Hematopoietic multipotent progenitor cell treated with erythropoietin and hydrocortisone succinate and interleukin-3 and kit ligand, for 17 days (in vitro differentiated cells): ENCODE measurements at regions not wholly inside any gene's neighbourhood (a gene's known extent, or its start where the extent isn't known, plus 50 kb on each side); places are given as distances from the start of the nearest gene placed in this dataset.

Experiments used
- DNase-seq: peaks from one replicate; pipeline ENCODE4 v3.0.0-alpha.2; 2015; ENCODE audit warnings: low spot score

DNA sequence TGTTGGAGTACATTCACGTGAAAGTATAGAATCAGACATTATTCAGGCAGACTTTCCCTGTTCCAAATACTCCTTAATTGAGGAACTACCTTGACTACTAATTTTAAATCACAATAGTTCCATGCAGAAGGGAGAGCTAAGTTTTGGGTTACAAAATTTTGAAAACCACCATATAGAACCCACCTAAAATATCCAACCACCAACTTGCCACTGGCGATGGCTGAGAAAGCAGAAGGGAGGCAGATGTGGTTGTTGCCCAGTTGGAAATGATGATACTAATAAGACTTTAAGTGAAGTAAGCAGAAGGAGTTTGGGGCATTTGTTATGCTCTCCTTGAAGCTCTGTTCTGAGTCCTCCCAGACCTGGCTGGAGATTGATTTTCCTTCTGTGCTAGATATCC lies 190.7 kb downstream of the HLX start:
- no peak for DNase-seq

DNA sequence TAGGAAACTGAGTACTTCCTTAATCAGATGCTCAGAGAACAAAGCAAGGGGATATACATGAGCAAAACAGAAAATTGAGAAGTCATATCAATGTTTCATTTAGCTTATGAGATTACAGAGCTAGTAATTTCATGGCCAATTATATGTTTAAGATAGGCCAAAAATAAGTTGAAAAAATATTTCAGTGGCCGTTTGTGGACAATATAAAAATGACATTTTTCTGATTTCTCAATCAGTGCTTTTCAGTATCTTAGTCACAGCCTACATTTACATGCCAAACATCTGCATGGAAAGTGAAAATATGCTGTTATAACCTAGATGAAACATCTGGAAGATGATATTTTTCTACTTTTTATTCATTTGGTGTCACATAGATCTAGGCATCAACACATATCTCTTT lies 192.5 kb downstream of the HLX start:
- DNase-seq = no peak

DNA sequence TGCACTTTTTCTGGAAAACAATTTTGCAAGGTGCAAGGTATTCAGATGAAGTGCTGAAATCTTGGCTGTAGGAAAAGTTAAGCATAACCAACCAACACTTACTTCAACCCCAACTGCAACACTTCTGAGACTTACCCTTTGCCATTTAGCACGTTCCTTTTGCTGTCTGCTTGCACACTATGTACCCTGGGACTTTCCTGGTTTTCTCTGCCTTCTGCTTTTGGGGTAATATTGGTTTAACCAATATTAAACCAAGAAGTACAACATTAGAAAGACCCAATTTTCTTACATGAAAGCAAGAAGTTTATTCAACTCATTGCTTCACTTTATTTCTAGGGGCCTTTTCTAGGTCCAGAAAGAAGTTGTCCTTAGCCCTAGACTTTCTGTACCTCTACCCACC lies 193.0 kb downstream of the HLX start:
- DNase-seq = no peak

DNA sequence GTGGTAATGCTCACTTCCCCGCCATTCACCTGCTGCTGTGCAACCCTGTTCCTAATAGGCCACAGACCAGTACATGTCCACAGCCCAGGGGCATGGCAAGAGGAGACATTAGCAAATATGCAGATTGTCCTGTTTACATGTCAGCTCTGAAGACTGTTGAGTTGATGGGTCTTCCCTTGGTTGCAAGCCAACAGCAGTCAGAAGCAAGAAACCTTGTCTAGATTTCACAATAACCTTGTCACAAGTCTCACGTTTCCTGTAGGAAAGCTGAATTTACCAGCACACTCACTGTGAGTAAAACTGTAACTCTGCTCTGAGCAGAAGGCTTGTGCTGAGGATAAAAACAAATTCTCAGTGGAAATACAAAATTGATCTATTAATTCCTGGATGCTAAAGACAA lies 195.1 kb downstream of the HLX start:
- DNase-seq = no peak

DNA sequence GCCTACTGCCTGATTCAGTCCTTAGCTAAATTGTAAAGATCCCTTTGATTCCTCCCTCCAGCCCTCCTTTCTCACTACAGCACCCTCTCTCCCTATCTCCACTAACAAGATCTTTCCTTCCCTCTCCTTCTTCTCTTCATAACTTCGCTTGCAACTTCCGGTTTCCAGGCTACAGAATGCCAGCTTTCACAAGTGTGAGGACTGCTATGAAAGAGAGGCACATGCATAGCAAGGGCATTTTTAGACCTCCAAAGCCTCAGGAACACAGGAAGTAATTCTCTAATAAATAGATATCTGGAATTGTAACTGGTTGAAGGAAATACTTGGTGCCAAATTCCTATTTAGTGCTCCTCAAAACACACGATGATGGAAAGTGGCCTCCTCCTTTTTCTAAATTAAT lies 196.7 kb downstream of the HLX start:
- no peak for DNase-seq

DNA sequence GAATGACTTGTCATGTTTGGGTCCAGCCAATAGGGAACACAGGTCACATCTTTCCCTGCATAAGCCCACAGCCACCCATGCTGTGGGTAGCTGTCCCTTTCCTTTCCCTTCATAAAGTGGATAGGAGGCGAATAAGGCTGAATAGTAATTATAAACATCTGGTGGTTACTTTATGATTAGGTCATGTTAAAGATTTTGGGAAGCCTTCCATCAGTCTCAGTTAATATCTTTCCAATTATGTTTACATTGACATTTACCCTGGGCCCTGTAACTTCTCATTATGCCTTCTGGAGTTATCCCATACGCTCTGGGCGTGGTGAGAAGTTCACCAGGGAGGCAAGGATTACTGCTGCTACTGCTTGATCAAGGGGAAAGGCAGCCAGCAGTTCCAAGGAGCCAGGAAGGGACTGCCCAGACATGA lies 197.2 kb downstream of the HLX start:
- no peak for DNase-seq

- no peak for DNase-seq
These were observed 199.2 kb downstream of the HLX start for GRCh38 chr1:221078260-221078965.

- no peak for DNase-seq
These were observed 204.7 kb downstream of the HLX start for GRCh38 chr1:221083902-221084301.

- no peak for DNase-seq
These were observed 205.4 kb downstream of the HLX start for GRCh38 chr1:221084681-221085080.

GRCh38 chr1:221085701-221086375 lies 206.6 kb downstream of the HLX start:
- no peak for DNase-seq

GRCh38 chr1:221087919-221088318 lies 208.7 kb downstream of the HLX start:
- DNase-seq = no peak

DNA sequence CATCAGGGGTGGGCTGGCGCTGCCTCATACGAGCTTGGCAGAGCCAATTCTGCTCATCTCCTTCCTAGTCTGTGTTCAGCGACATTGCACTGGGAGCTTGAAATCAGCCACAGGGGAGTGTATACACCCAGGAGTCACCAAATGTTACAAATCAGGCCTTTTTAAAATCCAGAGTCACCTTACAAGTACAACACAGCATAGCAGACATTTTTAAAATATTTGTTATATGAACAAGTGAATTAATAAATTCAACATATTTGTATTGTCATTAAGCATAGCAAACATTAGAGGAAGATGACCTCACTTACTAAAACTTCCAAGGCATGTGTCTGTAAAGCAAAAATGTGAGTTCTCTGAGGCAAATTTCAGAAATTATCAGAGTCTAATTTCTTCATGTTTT lies 210.0 kb downstream of the HLX start:
- no peak for DNase-seq

DNA sequence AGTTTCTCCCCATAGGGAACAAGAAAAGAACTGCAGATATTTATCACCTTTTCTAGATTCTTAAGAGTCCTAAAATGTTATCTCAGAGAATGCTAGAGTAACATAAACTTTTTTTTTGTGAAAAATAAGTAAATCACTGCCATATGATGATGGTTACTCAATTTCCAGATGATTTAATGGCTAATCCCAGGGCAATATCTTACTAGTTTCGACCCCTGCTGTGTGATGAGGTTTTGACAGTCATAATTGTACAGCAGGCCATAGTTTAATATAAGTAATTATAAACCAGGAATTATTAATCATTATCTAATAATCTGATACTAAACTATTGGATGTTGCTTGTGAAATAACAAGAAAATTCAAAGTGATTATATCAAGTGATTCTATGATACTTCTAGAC lies 210.6 kb downstream of the HLX start:
- DNase-seq = no peak

DNA sequence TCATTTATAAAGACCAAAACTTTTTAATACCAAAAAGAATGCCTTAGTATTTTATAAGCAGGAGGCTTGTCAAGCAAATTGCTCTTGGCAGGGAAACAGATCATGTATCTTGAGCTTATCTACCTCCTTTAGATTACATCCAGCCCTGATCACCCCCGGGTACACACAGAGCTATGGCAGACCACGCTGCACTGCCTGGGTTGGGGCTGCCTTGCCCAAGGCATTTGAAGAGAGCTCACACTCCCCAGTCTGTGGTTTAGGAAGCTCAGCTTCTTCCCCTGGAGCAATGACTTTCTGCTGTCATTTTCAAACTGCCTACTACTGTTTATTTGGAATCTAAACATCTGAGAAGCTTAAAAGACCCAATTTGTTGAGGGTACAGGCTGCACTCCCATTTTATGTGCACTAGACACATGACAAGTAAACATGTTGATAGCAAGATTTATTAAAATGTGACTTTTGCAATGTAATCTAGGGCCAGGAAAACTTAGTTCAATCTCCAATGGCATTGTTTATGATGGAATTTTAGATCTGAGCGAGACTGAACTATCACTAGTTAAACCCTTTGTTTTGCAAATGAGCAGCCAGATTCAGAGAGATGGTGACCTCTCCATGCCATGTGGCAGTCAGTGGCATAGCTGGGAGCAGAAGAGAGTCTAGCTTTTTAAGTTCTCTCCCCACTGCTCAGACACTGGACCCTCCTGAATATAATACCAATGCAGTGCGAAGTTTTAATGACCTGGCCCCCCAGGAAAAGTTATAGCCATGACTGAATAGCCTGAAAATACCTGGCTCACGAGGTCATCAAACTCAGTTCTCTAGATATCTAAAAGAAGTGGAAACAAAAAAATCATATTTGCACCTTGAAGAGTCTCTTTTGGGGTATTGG lies 214.9 kb downstream of the HLX start:
- DNase-seq = no peak

DNA sequence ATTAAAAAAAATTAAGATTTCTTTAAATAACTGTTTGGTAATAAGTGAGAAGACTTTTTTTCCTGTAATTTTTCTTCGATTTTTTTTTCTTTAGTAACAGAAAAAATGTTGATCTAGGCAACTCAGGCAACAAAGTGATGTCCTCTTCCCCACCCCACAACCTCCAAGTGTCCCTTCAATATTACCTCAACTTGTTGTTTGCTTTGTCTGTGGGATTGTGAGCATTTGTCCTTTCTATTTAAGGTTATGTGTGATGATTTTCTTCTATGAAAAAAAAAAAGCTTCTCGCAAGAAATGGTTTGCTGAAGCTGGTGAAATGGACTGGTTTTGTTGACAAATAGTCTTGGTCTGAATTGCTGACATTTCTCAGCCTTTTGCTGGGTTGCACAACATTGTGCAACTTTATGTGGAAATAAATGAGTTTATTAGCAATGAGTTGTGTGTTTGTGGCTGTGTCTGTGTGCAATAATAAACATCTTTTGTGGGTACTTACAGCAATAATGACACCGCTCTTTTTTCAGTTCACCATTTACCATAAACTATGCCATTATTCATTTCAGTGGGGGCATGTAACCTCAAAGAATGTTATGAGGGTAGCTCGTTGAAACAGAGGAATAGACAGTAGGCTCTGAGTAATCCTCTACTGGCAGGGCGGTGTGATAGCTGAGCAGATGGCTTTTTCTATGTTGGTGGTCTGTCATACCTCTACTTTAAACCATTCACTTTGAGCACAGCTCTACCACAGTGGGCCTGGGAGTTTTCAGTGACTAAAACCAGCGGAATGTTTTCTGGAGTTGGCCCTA lies 218.4 kb downstream of the HLX start:
- no peak for DNase-seq

DNA sequence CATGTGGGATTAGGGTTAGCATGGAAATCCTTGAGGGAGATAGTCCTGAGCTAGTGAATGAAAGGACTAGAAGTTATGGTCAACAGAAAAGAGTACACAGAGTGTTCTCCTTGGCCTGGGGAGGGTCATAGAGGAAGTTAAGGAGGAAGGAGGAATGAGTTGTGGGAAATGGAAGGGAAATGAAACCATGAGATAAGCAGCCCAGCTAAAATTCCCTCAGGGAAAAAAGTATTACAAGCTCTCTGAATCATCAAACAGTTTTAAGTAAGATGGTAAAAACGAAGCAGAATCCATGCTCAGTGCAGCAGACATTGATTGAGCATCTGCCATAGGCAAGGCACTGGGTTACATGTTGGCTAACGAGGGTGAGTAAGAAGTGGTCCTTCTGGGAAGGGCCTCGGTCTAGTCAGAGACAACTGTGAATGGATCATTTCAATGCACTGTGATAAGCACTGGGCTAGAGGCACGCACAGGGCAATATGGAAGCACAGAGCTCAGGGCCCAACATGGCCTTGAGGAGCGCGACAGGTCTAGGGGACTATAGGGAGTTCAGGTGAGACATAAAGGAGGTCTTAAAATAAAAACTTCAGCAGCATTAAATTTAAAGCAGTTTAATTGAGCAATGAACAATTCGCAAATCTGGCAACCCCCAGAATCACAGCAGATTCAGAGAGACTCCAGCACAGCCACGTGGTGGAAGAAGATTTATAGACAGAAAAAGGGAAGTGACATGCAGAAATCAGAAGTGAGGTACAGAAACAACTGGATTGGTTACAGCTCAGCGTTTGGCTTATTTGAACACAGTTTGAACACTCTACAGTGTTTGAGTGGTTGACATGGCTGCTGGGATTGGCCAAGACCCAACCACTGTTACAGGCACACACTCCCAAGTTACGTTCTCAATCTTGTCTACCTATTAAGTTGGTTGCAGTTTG lies 219.5 kb downstream of the HLX start:
- DNase-seq = no peak

- no peak for DNase-seq
These were observed 220.7 kb downstream of the HLX start for GRCh38 chr1:221099747-221100595.

DNA sequence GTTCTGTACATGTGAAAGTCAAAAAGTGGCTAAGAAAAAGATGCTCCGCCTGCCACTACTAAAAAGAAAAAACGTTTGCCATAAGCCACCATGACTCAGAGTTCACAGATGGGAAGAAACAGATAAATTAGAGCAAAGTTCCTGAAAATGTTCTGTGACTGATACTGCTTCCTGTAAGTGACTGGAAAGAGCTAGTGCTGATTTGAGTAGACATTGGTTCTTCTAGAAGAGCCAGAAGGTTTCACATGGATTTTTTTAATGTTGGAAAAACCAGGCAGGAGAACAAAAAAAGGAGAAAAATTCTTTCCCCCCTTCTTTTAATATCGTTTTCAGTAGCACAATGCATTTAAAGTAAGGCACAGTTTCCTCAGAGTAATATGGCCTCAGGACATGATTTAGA lies 221.4 kb downstream of the HLX start:
- no peak for DNase-seq

- no peak for DNase-seq
These were observed 222.8 kb downstream of the HLX start for GRCh38 chr1:221101807-221102605.
